ENCODE measurements at regions not wholly inside any gene's neighbourhood (a gene's known extent, or its start where the extent isn't known, plus 50 kb on each side); places are given as distances from the start of the nearest gene placed in this dataset.

DNA sequence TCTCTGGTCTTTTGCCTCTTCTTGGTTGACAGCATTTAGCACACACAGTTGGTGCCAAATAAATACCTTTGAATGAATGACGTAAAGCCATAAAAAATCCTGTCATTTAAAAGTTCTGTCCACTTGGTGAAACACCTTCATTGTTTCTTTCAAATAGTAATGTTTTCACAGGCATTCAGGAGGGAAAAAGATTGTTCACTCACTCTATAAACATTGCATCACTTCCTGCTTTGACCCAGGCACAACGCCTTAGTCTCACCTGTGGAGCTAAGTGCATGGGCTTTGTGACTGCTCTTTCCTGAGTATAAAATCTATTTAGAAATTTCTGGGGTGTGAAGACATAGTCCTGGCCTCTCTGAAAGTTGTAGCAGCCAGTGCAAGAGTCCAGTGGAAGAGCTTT, 88.9 kb upstream of the CXCL14 start:
- no peak for DNase-seq
- H3K36me3 ChIP-seq = no peaks in the 10 kb centered on the region
- no peak overlapping the region for H3K27ac ChIP-seq
- TF ChIP-seq POLR2AphosphoS5 (IDR thresholded peaks at IDR 0.05) (no peak), POLR2A (IDR thresholded peaks at IDR 0.05) (no peak)
- TF ChIP-seq, protein P1, sequence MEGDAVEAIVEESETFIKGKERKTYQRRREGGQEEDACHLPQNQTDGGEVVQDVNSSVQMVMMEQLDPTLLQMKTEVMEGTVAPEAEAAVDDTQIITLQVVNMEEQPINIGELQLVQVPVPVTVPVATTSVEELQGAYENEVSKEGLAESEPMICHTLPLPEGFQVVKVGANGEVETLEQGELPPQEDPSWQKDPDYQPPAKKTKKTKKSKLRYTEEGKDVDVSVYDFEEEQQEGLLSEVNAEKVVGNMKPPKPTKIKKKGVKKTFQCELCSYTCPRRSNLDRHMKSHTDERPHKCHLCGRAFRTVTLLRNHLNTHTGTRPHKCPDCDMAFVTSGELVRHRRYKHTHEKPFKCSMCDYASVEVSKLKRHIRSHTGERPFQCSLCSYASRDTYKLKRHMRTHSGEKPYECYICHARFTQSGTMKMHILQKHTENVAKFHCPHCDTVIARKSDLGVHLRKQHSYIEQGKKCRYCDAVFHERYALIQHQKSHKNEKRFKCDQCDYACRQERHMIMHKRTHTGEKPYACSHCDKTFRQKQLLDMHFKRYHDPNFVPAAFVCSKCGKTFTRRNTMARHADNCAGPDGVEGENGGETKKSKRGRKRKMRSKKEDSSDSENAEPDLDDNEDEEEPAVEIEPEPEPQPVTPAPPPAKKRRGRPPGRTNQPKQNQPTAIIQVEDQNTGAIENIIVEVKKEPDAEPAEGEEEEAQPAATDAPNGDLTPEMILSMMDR (IDR thresholded peaks at IDR 0.05 in 8 of 11, conservative IDR thresholded peaks at IDR 0.05 in 3 of 11) = no peak
- WGBS, 5 donors = 59 to 74% (median 63%) methylated on average over 2 of the region's 2 CpGs
- intact Hi-C loops (cut with DNase I; ENCODE audit: low total_unique reads) = no loop called here
- no peak overlapping the region for H3K4me3 ChIP-seq
- peaks cover 0 to 9% (median 0%) of the 10 kb centered on the region in 7 donors for H3K27me3 ChIP-seq (replicated peaks in 1 of 7)
- no peaks in the 10 kb centered on the region for H3K9me3 ChIP-seq
- no peaks in the 10 kb centered on the region for H3K4me1 ChIP-seq

DNA sequence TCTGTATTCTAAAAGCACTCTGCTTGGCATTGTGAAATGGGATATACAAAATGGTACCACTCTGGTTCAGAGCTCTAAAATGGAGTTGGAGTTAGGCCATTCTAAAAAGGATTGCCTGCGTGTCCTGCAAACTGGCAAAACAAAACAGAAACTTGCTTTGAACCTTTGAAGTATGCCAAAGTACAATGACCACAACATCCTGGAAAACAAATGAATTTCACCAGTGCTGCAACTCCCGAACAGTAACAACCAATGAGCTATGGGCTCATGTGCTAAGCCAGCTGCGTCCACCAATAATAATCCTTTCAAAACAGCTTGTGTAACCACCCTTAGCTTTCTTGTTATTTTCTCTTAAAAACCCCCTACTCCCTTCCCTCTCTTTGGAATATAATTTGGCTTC, 88.4 kb upstream of the CXCL14 start:
- Histone ChIP-seq H3K27ac (no peak overlapping the region), H3K4me1 (no peaks in the 10 kb centered on the region), H3K9me3 (no peaks in the 10 kb centered on the region), H3K36me3 (no peaks in the 10 kb centered on the region), H3K4me3 (no peak overlapping the region), H3K27me3 (replicated peaks in 1 of 7) (peaks cover 0 to 9% (median 0%) of the 10 kb centered on the region in 7 donors)
- intact Hi-C loops (cut with DNase I; ENCODE audit: low total_unique reads) = no loop called here
- TF ChIP-seq POLR2AphosphoS5 (IDR thresholded peaks at IDR 0.05) (no peak), POLR2A (IDR thresholded peaks at IDR 0.05) (no peak)
- TF ChIP-seq, protein P1 (IDR thresholded peaks at IDR 0.05 in 8 of 11, conservative IDR thresholded peaks at IDR 0.05 in 3 of 11) = no peak
- 67 to 90% (median 81%) methylated on average over 3 of the region's 3 CpGs for WGBS, 5 donors
- no peak for DNase-seq

DNA sequence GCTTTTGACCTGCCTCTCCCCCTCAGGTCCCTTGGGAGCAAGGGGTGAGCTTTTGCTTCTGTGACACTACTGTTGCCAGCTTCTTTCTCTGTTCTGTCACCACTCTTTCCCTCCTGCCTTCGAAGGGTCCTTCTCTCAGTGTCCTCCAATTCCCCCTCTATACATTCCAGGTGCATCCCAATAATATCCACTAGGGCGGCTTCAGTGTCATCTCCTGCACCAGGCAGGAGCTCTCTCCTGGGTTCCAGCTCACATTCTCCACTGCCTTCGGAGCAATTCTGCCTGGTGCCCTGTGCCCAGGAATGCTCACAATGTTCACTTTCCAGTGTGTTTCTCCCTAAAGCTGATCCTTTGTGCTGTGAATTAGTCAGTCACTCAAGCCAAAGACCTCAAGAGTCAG, 83.9 kb upstream of the CXCL14 start:
- Histone ChIP-seq H3K27me3 (replicated peaks in 1 of 7) (peaks cover 0 to 9% (median 0%) of the 10 kb centered on the region in 7 donors), H3K27ac (no peak overlapping the region), H3K4me3 (no peak overlapping the region), H3K9me3 (peaks cover 0 to 21% (median 15%) of the 10 kb centered on the region in 8 donors), H3K4me1 (peaks cover 0 to 13% (median 9%) of the 10 kb centered on the region in 6 donors), H3K36me3 (no peaks in the 10 kb centered on the region)
- 85 to 94% (median 93%) methylated on average over 3 of the region's 3 CpGs for WGBS, 5 donors
- DNase-seq = no peak
- intact Hi-C loops (cut with DNase I; ENCODE audit: low total_unique reads) = no loop called here
- TF ChIP-seq POLR2AphosphoS5 (IDR thresholded peaks at IDR 0.05) = no peak
- TF ChIP-seq POLR2A (IDR thresholded peaks at IDR 0.05) = no peak
- TF ChIP-seq, protein P1 (IDR thresholded peaks at IDR 0.05 in 8 of 11, conservative IDR thresholded peaks at IDR 0.05 in 3 of 11) = no peak

DNA sequence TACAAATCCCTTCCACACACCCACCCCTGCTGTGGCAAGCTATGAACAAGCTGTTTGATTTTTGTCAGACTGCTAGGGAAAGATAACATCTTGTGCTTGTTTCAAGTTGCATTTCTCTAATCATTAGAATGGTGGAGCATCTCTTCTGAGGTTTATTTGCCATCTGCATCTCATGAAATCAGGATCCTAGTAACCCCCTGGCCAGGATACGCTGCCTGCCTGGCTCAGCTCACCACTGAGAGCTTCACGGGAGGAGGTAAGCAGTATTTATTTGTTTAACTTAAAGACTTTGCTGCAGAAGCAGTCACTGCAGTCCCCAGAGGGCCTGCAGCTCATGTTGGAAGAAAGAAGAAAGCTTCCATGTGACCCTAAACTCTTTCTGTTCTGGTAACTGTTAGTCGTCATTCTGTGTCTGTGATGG, 83.3 kb upstream of the CXCL14 start:
- H3K27ac ChIP-seq = no peak overlapping the region
- no peak for DNase-seq
- peaks cover 0 to 12% (median 0%) of the 10 kb centered on the region in 7 donors for H3K27me3 ChIP-seq (replicated peaks in 1 of 7)
- peaks cover 0 to 13% (median 9%) of the 10 kb centered on the region in 6 donors for H3K4me1 ChIP-seq
- no peak overlapping the region for H3K4me3 ChIP-seq
- intact Hi-C loops (cut with DNase I; ENCODE audit: low total_unique reads) = no loop called here
- 58 to 82% (median 65%) methylated on average over 3 of the region's 3 CpGs for WGBS, 5 donors
- H3K9me3 ChIP-seq = peaks cover 0 to 21% (median 15%) of the 10 kb centered on the region in 8 donors
- H3K36me3 ChIP-seq = no peaks in the 10 kb centered on the region
- TF ChIP-seq POLR2A (IDR thresholded peaks at IDR 0.05) (no peak), POLR2AphosphoS5 (IDR thresholded peaks at IDR 0.05) (no peak)
- TF ChIP-seq, protein P1 (IDR thresholded peaks at IDR 0.05 in 8 of 11, conservative IDR thresholded peaks at IDR 0.05 in 3 of 11) = no peak
